ENCODE measurements at regions not wholly inside any gene's neighbourhood (a gene's known extent, or its start where the extent isn't known, plus 50 kb on each side); places are given as distances from the start of the nearest gene placed in this dataset.

GRCh38 chr16:64102654-64103053 is 1019.2 kb downstream of the CDH11 start:
- DNase-seq (ENCODE audit: low read depth, low spot score) (no peak), ATAC-seq (no peak), FAIRE-seq (no peak)
- H3K9me3 ChIP-seq (replicated peaks; ENCODE audit: control insufficient read depth, insufficient read depth, low read length): no peaks in the 10 kb centered on the region
- H3K27me3 ChIP-seq (replicated peaks in 1 of 2; ENCODE audit: control insufficient read depth in 2 of 2, insufficient read depth in 2 of 2, low read length in 1 of 2): no peaks in the 10 kb centered on the region
- no peaks in the 10 kb centered on the region for H4K20me1 ChIP-seq (ENCODE audit: control insufficient read depth, insufficient read depth)
- H3K79me2 ChIP-seq (ENCODE audit: control insufficient read depth, insufficient read depth, low read length): no peaks in the 10 kb centered on the region
- no peak overlapping the region for H3K9ac ChIP-seq (ENCODE audit: control insufficient read depth, insufficient read depth, low read length)
- TF ChIP-seq KAT2A (conservative IDR thresholded peaks at IDR 0.05; ENCODE audit: control insufficient read depth, low read depth, low read length): no peak
- no peak for TF ChIP-seq TARDBP (IDR thresholded peaks at IDR 0.05; ENCODE audit: borderline replicate concordance)
- no peak for TF ChIP-seq CREM (IDR thresholded peaks at IDR 0.05; ENCODE audit: low read depth)
- TF ChIP-seq, protein P1, sequence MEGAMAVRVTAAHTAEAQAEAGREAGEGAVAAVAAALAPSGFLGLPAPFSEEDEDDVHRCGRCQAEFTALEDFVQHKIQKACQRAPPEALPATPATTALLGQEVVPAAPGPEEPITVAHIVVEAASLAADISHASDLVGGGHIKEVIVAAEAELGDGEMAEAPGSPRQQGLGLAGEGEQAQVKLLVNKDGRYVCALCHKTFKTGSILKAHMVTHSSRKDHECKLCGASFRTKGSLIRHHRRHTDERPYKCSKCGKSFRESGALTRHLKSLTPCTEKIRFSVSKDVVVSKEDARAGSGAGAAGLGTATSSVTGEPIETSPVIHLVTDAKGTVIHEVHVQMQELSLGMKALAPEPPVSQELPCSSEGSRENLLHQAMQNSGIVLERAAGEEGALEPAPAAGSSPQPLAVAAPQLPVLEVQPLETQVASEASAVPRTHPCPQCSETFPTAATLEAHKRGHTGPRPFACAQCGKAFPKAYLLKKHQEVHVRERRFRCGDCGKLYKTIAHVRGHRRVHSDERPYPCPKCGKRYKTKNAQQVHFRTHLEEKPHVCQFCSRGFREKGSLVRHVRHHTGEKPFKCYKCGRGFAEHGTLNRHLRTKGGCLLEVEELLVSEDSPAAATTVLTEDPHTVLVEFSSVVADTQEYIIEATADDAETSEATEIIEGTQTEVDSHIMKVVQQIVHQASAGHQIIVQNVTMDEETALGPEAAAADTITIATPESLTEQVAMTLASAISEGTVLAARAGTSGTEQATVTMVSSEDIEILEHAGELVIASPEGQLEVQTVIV (IDR thresholded peaks at IDR 0.05; ENCODE audit: borderline replicate concordance, partially characterized antibody): no peak
- no peak for TF ChIP-seq YBX1 (IDR thresholded peaks at IDR 0.05)
- TF ChIP-seq ATF3 (IDR thresholded peaks at IDR 0.05; ENCODE audit: borderline replicate concordance, extremely low read depth, low read depth, low read length): no peak
- H3K27ac ChIP-seq (ENCODE audit: control insufficient read depth, insufficient read depth): no peak overlapping the region
- WGBS (ENCODE audit: insufficient coverage, insufficient replicate concordance, low lambda C conversion rate, missing lambda C conversion rate): 0% methylated on average over 2 of the region's 2 CpGs
- no peak overlapping the region for H2AFZ ChIP-seq (ENCODE audit: control insufficient read depth, low read depth, low read length)
- ChIA-PET CTCF (no interaction called here), RAD21 (ENCODE audit: unreplicated experiment) (no interaction called here), SMC1A (ENCODE audit: uncharacterized antibody, unreplicated experiment) (interaction anchor here (1.1 kb wide), 1 partner anchor 13 kb away, joined by 4 read pairs; no protein-coding TSS in a partner anchor), POLR2A (no interaction called here)
- intact Hi-C loops (cut with micrococcal nuclease; ENCODE audit: unreplicated experiment) (no loop called here), in situ Hi-C loops (cut with MboI) (no loop called here)
- no peak overlapping the region for H3K4me3 ChIP-seq
- H3K4me1 ChIP-seq (ENCODE audit: control insufficient read depth, insufficient read depth, low read length): no peaks in the 10 kb centered on the region
- BruUV-seq (replicated peaks): no TSS peak
- no peak overlapping the region for H3K4me2 ChIP-seq (ENCODE audit: control insufficient read depth, insufficient read depth)
- H3K36me3 ChIP-seq (ENCODE audit: control insufficient read depth in 2 of 2, insufficient read depth in 2 of 2, low read length in 1 of 2): no peaks in the 10 kb centered on the region
